Amniotic stem cell (primary cell): ENCODE measurements at regions not wholly inside any gene's neighbourhood (a gene's known extent, or its start where the extent isn't known, plus 50 kb on each side); places are given as distances from the start of the nearest gene placed in this dataset.

Experiments used
- DNase-seq: peaks from one replicate; lab custom pipeline; 2025; lab: John Stamatoyannopoulos, UW

- DNase-seq, result no peak
Measured at GRCh38 chr1:184141361-184141880, 89.9 kb downstream of the TSEN15 start.

- no peak for DNase-seq
Measured at GRCh38 chr1:184143449-184143848, 91.9 kb downstream of the TSEN15 start.

- DNase-seq, result no peak
Measured at GRCh38 chr1:184145083-184145482, 93.6 kb downstream of the TSEN15 start.

GRCh38 chr1:184146202-184146601 is 94.7 kb downstream of the TSEN15 start:
- DNase-seq, result no peak

- DNase-seq, result no peak
Measured at GRCh38 chr1:184150776-184151531, 99.4 kb downstream of the TSEN15 start.

- no peak for DNase-seq
Measured at GRCh38 chr1:184152434-184152898, 100.9 kb downstream of the TSEN15 start.

- no peak for DNase-seq
Measured at GRCh38 chr1:184152974-184153373, 101.4 kb downstream of the TSEN15 start.

GRCh38 chr1:184153731-184154130 is 102.2 kb downstream of the TSEN15 start:
- DNase-seq, result no peak

- no peak for DNase-seq
Measured at GRCh38 chr1:184156521-184157393, 105.2 kb downstream of the TSEN15 start.

GRCh38 chr1:184157394-184157742 is 105.8 kb downstream of the TSEN15 start:
- no peak for DNase-seq

GRCh38 chr1:184158896-184159681 is 107.6 kb downstream of the TSEN15 start:
- no peak for DNase-seq

GRCh38 chr1:184160236-184160635 is 108.7 kb downstream of the TSEN15 start:
- peak; percentile 38 for DNase-seq

- no peak for DNase-seq
Measured at GRCh38 chr1:184161071-184161698, 109.7 kb downstream of the TSEN15 start.

- no peak for DNase-seq
Measured at GRCh38 chr1:184162281-184162680, 110.8 kb downstream of the TSEN15 start.

GRCh38 chr1:184163674-184164465 is 112.3 kb downstream of the TSEN15 start:
- no peak for DNase-seq

GRCh38 chr1:184164536-184164935 is 113.0 kb downstream of the TSEN15 start:
- no peak for DNase-seq

GRCh38 chr1:184166485-184166884 is 115.0 kb downstream of the TSEN15 start:
- no peak for DNase-seq

- no peak for DNase-seq
Measured at GRCh38 chr1:184167352-184167751, 115.8 kb downstream of the TSEN15 start.

- no peak for DNase-seq
Measured at GRCh38 chr1:184170719-184171118, 119.2 kb downstream of the TSEN15 start.

- DNase-seq, result no peak
Measured at GRCh38 chr1:184176058-184176457, 124.5 kb downstream of the TSEN15 start.

- no peak for DNase-seq
Measured at GRCh38 chr1:184181044-184181443, 129.5 kb downstream of the TSEN15 start.
